GM23338 (cell line): ENCODE measurements at regions not wholly inside any gene's neighbourhood (a gene's known extent, or its start where the extent isn't known, plus 50 kb on each side); places are given as distances from the start of the nearest gene placed in this dataset.

Experiments used
- ATAC-seq: fragments of 200-7000 bp; cut with Tn5 transposase; 3 replicates; pipeline ENCODE4 v1.9.1; 2020
- DNase-seq: peaks from one replicate; pipeline ENCODE4 v3.0.0-alpha.2; 2015; ENCODE audit warnings: low spot score
- H2AFZ ChIP-seq: fragments of 200-600 bp; sonication (generic); 2 replicates; pipeline ENCODE4 v1.8.0; 2016; ENCODE audit warnings: antibody characterized with exemption, mild to moderate bottlenecking, moderate library complexity
- H3F3A ChIP-seq: fragments of 200-600 bp; sonication (generic); replicated peaks from 2 replicates; pipeline ENCODE4 v1.8.0; 2017; ENCODE audit warnings: antibody characterized with exemption, mixed run types, low read depth
- H3K27ac ChIP-seq: fragments of 200-600 bp; sonication (generic); 2 replicates; pipeline ENCODE4 v1.6.1; 2016; ENCODE audit warnings: low read depth
- H3K27me3 ChIP-seq: fragments of 200-600 bp; sonication (generic); 2 replicates; pipeline ENCODE4 v1.8.0; 2016; ENCODE audit warnings: mild to moderate bottlenecking, mixed run types, moderate library complexity; ENCODE audit not compliant: insufficient read depth
- H3K36me3 ChIP-seq: fragments of 200-600 bp; sonication (generic); 2 replicates; pipeline ENCODE4 v1.8.0; 2016; ENCODE audit warnings: mild to moderate bottlenecking; ENCODE audit not compliant: insufficient read depth
- H3K4me1 ChIP-seq: fragments of 200-600 bp; sonication (generic); 2 replicates; pipeline ENCODE4 v1.8.0; 2016; ENCODE audit warnings: mild to moderate bottlenecking, moderate library complexity; ENCODE audit not compliant: insufficient read depth
- H3K4me2 ChIP-seq: fragments of 200-600 bp; sonication (generic); 2 replicates; pipeline ENCODE4 v1.7.1; 2017; ENCODE audit warnings: mixed run types
- H3K4me3 ChIP-seq: fragments of 200-600 bp; sonication (generic); 2 replicates; pipeline ENCODE4 v1.6.1; 2016; ENCODE audit warnings: mixed run types
- H3K79me2 ChIP-seq: fragments of 200-600 bp; sonication (generic); replicated peaks from 2 replicates; pipeline ENCODE4 v1.8.0; 2017; ENCODE audit warnings: mild to moderate bottlenecking; ENCODE audit not compliant: insufficient read depth
- H3K9me2 ChIP-seq: fragments of 200-600 bp; sonication (generic); 2 replicates; pipeline ENCODE4 v1.8.0; 2017; ENCODE audit not compliant: insufficient read depth
- H4K20me1 ChIP-seq: fragments of 200-600 bp; sonication (generic); replicated peaks from 2 replicates; pipeline ENCODE4 v1.8.0; 2017; ENCODE audit warnings: mild to moderate bottlenecking; ENCODE audit not compliant: insufficient read depth
- H3K27ac Mint-ChIP-seq: 2 replicates; pipeline ENCODE4 v1.8.0; 2020; ENCODE audit warnings: inconsistent platforms, mild to moderate bottlenecking, moderate library complexity, mixed read lengths
- H3K27me3 Mint-ChIP-seq: 3 replicates; pipeline ENCODE4 v1.8.0; 2022; ENCODE audit warnings: low read depth, mild to moderate bottlenecking, moderate library complexity, mixed read lengths, inconsistent platforms; ENCODE audit not compliant: insufficient read depth, poor library complexity
- H3K36me3 Mint-ChIP-seq: 3 replicates; pipeline ENCODE4 v1.8.0; 2021; ENCODE audit warnings: low read depth, mild to moderate bottlenecking, inconsistent platforms, moderate library complexity, mixed read lengths
- H3K4me1 Mint-ChIP-seq: 3 replicates; pipeline ENCODE4 v1.8.0; 2020; ENCODE audit warnings: mild to moderate bottlenecking, inconsistent platforms, mixed read lengths
- H3K4me3 Mint-ChIP-seq: 3 replicates; pipeline ENCODE4 v1.8.0; 2021; ENCODE audit warnings: moderate library complexity, mild to moderate bottlenecking, inconsistent platforms, mixed read lengths
- H3K9me3 Mint-ChIP-seq: 3 replicates; pipeline ENCODE4 v1.8.0; 2020; ENCODE audit warnings: moderate library complexity, mild to moderate bottlenecking, inconsistent platforms, mixed read lengths
- CREB1 ChIP-seq: fragments of 250-450 bp; sonication (Bioruptor Pico); IDR thresholded peaks from 2 replicates; pipeline ENCODE4 v1.5.0; 2020; ENCODE audit warnings: low read depth, mild to moderate bottlenecking, moderate library complexity
- CTCF ChIP-seq, 2 experiments: fragments of 200-600 bp in 1 of 2; sonication (generic) in 1 of 2; conservative IDR thresholded peaks; 2 replicates each; pipeline versions ENCODE4 v1.5.1 to v1.6.1; 2016 to 2017; ENCODE audit warnings: antibody characterized with exemption in 2 of 2, low read depth in 2 of 2, mild to moderate bottlenecking in 2 of 2, moderate library complexity in 1 of 2
- ETS1 ChIP-seq: IDR thresholded peaks from 2 replicates; pipeline ENCODE4 v1.6.1; 2016; ENCODE audit warnings: antibody characterized with exemption
- EZH2 ChIP-seq: fragments of 200-600 bp; sonication (generic); IDR thresholded peaks from one replicate; pipeline ENCODE4 v1.8.0; 2017; ENCODE audit warnings: antibody characterized with exemption, mild to moderate bottlenecking, low read depth; ENCODE audit not compliant: unreplicated experiment
- EZH2phosphoT487 ChIP-seq: fragments of 200-600 bp; sonication (generic); IDR thresholded peaks from one replicate; pipeline ENCODE4 v1.8.1; 2018; ENCODE audit warnings: antibody characterized with exemption; ENCODE audit not compliant: unreplicated experiment
- JUNB ChIP-seq: IDR thresholded peaks from one replicate; pipeline ENCODE4 v1.6.1; 2016; ENCODE audit warnings: antibody characterized with exemption; ENCODE audit not compliant: unreplicated experiment
- NANOG ChIP-seq: IDR thresholded peaks from 2 replicates; pipeline ENCODE4 v1.6.1; 2016; ENCODE audit warnings: antibody characterized with exemption, borderline replicate concordance
- POLR2AphosphoS5 ChIP-seq: IDR thresholded peaks from 2 replicates; pipeline ENCODE4 v1.6.1; 2016; ENCODE audit warnings: antibody characterized with exemption, low read depth
- REST ChIP-seq: IDR thresholded peaks from one replicate; pipeline ENCODE4 v1.6.1; 2018; ENCODE audit warnings: antibody characterized with exemption; ENCODE audit not compliant: unreplicated experiment
- STAT1 ChIP-seq: IDR thresholded peaks from one replicate; pipeline ENCODE4 v1.6.1; 2016; ENCODE audit warnings: antibody characterized with exemption; ENCODE audit not compliant: unreplicated experiment
- ZNF114 ChIP-seq: fragments of 250-450 bp; sonication (Bioruptor Pico); IDR thresholded peaks from 2 replicates; pipeline ENCODE4 v1.5.0; 2020; ENCODE audit warnings: mild to moderate bottlenecking, moderate library complexity
- ZNF331 ChIP-seq: fragments of 250-450 bp; sonication (Bioruptor Pico); IDR thresholded peaks from 2 replicates; pipeline ENCODE4 v1.5.0; 2020; ENCODE audit warnings: low read depth, mild to moderate bottlenecking, moderate library complexity
- ZNF462 ChIP-seq: fragments of 250-450 bp; sonication (Bioruptor Pico); IDR thresholded peaks from 2 replicates; pipeline ENCODE4 v1.5.0; 2020; ENCODE audit warnings: mild to moderate bottlenecking, moderate library complexity

GRCh38 chr4:119746951-119747350 lies 118.3 kb upstream of the PDE5A start (continued):
- TF ChIP-seq CREB1 (CRISPR knock-in tag) (no peak), NANOG (no peak), ZNF114 (no peak)

- Mint-ChIP-seq H3K4me1 (no peaks in the 10 kb centered on the region), H3K27ac (0 out of 2 replicates have a peak overlapping the region, but pooled peaks have one; percentile 42), H3K27me3 (no peaks in the 10 kb centered on the region), H3K36me3 (no peaks in the 10 kb centered on the region), H3K4me3 (no peak overlapping the region), H3K9me3 (no peaks in the 10 kb centered on the region)
- no peaks in the 10 kb centered on the region for H3K36me3 ChIP-seq
- H3K4me1 ChIP-seq = no peaks in the 10 kb centered on the region
- H3K9me2 ChIP-seq = no peaks in the 10 kb centered on the region
- TF ChIP-seq ETS1 = no peak
- no peak for TF ChIP-seq REST
- no peak for TF ChIP-seq EZH2phosphoT487
- TF ChIP-seq CTCF (conservative IDR thresholded peaks at IDR 0.05; ENCODE audit: low read depth in 2 of 2) = no peak
- no peak for TF ChIP-seq ZNF462 (CRISPR knock-in tag)
- no peak for TF ChIP-seq ZNF331 (CRISPR knock-in tag)
- no peak for TF ChIP-seq EZH2
- TF ChIP-seq JUNB = no peak
- no peak for TF ChIP-seq POLR2AphosphoS5
- no peak for TF ChIP-seq CREB1 (CRISPR knock-in tag)
- no peak for TF ChIP-seq ZNF114
- no peak for TF ChIP-seq NANOG
- TF ChIP-seq STAT1 = no peak
- no peaks in the 10 kb centered on the region for H3K27me3 ChIP-seq
- no peaks in the 10 kb centered on the region for H3K79me2 ChIP-seq
- H2AFZ ChIP-seq = no peak overlapping the region
- H4K20me1 ChIP-seq = no peaks in the 10 kb centered on the region
- H3K4me3 ChIP-seq = no peak overlapping the region
- H3F3A ChIP-seq = no peaks in the 10 kb centered on the region
- no peak overlapping the region for H3K4me2 ChIP-seq
- ATAC-seq = no peak
- no peak for DNase-seq
- no peak overlapping the region for H3K27ac ChIP-seq
These were observed 116.7 kb upstream of the PDE5A start for GRCh38 chr4:119745351-119745750.
